ENCODE measurements at regions not wholly inside any gene's neighbourhood (a gene's known extent, or its start where the extent isn't known, plus 50 kb on each side); places are given as distances from the start of the nearest gene placed in this dataset.

GRCh38 chr13:108460746-108461145 lies 168.7 kb upstream of the MYO16 start:
- DNase-seq (ENCODE audit: low read depth, low spot score) = no peak
- ChIA-PET CTCF (no interaction called here), POLR2A (no interaction called here)
- TF ChIP-seq CTCF (IDR thresholded peaks at IDR 0.05; ENCODE audit: insufficient read depth, low read length, missing control alignments) = no peak
- no peak overlapping the region for H3K4me3 ChIP-seq (ENCODE audit: low read depth, low read length)

GRCh38 chr13:108463340-108463739 lies 166.1 kb upstream of the MYO16 start:
- POLR2A ChIA-PET = no interaction called here
- no peak for TF ChIP-seq CTCF (IDR thresholded peaks at IDR 0.05; ENCODE audit: insufficient read depth, low read length, missing control alignments)
- CTCF ChIA-PET = no interaction called here
- peak; percentile 44 for DNase-seq (ENCODE audit: low read depth, low spot score)
- no peak overlapping the region for H3K4me3 ChIP-seq (ENCODE audit: low read depth, low read length)

- CTCF ChIA-PET = no interaction called here
- no peak for DNase-seq (ENCODE audit: low read depth, low spot score)
- POLR2A ChIA-PET = no interaction called here
- no peak for TF ChIP-seq CTCF (IDR thresholded peaks at IDR 0.05; ENCODE audit: insufficient read depth, low read length, missing control alignments)
- no peak overlapping the region for H3K4me3 ChIP-seq (ENCODE audit: low read depth, low read length)
Observed at GRCh38 chr13:108470921-108471320, 158.5 kb upstream of the MYO16 start.

GRCh38 chr13:108475181-108475580 lies 154.2 kb upstream of the MYO16 start:
- POLR2A ChIA-PET = no interaction called here
- no peak for TF ChIP-seq CTCF (IDR thresholded peaks at IDR 0.05; ENCODE audit: insufficient read depth, low read length, missing control alignments)
- no peak for DNase-seq (ENCODE audit: low read depth, low spot score)
- H3K4me3 ChIP-seq (ENCODE audit: low read depth, low read length) = no peak overlapping the region
- CTCF ChIA-PET = no interaction called here

DNA sequence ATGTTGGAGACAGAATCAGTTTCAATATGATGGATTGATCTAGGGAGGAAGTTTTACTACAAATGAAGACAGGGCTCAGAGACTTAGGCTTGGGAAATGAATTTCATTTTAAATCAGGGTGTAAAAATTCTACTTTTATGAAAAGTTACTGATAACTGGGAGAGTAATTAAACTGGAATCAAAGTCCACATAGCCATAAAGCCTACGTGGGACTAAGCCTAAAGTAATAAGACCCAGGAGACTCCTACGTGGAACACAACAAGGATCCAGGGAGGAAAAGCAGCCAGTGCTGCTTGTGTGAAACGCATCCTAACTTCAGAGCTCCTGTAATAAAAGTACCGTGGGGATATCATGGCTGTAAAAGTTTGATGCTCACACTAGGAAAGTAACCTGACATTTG lies 152.0 kb upstream of the MYO16 start:
- ChIA-PET POLR2A (no interaction called here), CTCF (no interaction called here)
- no peak for DNase-seq (ENCODE audit: low read depth, low spot score)
- no peak for TF ChIP-seq CTCF (IDR thresholded peaks at IDR 0.05; ENCODE audit: insufficient read depth, low read length, missing control alignments)
- no peak overlapping the region for H3K4me3 ChIP-seq (ENCODE audit: low read depth, low read length)

DNA sequence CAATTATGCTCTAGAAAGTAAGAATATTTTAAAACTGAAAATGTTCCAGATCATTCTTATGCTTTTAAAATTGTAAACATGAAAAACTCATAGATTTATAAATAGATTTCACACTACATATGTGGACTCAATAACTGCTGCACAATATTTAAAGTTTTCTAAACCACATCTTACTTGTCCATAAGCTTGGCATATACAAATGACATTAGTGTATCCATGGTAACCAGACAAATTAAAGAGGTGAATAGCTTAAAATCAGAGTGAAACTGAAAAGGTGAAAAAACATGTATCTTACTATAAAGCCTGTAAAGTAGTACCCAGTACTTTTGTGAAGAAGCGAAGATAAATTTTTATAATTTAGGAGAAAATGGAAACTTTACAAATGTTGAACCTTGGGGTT lies 151.2 kb upstream of the MYO16 start:
- ChIA-PET POLR2A (no interaction called here), CTCF (no interaction called here)
- no peak for DNase-seq (ENCODE audit: low read depth, low spot score)
- no peak for TF ChIP-seq CTCF (IDR thresholded peaks at IDR 0.05; ENCODE audit: insufficient read depth, low read length, missing control alignments)
- H3K4me3 ChIP-seq (ENCODE audit: low read depth, low read length) = no peak overlapping the region

All from AG04449 (cell line).